CD4-positive, alpha-beta T cell treated with Interleukin-1 beta for 1 hour (primary cell): ENCODE measurements at regions not wholly inside any gene's neighbourhood (a gene's known extent, or its start where the extent isn't known, plus 50 kb on each side); places are given as distances from the start of the nearest gene placed in this dataset.
"Not testable (repeated sequence)": the region's sequence is repeated elsewhere in the genome, so short reads cannot be mapped to it uniquely, and the experiment has no call there.

Source experiments
- DNase-seq, 2 donors: peaks; one replicate each; pipeline ENCODE4 v3.0.0-alpha.2; 2020 to 2022

DNA sequence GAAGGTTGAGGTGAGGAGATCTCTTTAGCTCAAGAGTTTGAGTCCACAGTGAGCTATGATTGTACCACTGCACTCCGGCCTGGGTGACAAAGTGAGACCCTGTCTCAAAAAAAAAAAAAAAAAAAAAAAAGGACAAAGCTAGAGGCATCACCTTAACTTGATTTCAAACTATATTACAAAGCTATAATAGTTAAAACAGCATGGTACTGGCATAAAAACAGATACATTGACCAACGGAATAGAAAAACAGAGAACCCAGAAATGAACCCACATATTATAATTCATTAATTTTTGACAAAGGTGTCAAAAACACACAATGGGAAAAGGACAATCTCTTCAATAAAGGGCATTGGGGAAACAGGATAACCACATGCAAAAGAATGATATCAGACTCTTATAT is 50.8 kb upstream of the MBOAT1 start:
- DNase-seq: no peak

- no peak for DNase-seq
These were observed 53.6 kb upstream of the MBOAT1 start for GRCh38 chr6:20265842-20266241.

GRCh38 chr6:20266851-20267608 is 54.8 kb upstream of the MBOAT1 start:
- DNase-seq: no peak

GRCh38 chr6:20269181-20269580 is 56.9 kb upstream of the MBOAT1 start:
- no peak for DNase-seq

GRCh38 chr6:20271818-20272217 is 59.5 kb upstream of the MBOAT1 start:
- no peak for DNase-seq

DNA sequence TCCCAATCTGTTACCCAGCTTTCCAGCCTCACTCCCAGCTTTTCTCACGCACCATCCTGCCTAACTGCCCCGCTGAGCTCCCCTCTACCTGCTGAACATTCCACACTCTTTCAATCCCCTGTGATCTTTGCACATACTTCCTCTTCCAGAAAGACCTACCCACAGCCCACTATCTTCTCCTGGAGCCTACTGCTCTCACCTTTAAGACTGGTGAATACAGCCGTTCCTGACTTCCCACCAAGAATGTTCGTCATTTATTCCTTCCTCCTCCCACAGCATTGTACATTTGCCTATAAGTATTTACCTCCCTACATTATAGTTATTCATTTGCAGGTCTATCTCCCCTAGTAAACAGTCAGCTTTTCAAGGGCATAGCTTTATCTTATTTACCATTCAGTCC is 61.9 kb upstream of the MBOAT1 start:
- no peak for DNase-seq

GRCh38 chr6:20275837-20276236 is 63.6 kb upstream of the MBOAT1 start:
- not testable (repeated sequence) for DNase-seq

DNA sequence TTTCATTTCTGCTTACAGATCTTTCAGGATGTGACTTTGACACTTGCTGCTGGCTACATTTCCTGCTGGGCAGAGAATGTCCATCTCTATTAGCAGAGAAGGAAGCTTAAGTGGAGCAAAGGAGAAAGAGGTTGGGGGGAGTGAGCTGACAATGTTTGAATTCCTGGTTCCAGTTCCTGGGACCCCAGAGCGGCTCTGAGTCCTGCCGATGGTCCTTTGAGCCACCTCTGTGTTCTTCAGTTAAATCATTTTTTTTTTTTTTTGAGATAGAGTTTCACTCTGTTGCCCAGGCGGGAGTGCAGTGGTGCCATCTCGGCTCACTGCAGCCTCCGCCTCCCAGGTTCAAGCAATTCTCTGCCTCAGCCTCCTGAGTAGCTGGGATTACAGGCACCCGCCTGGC is 65.5 kb upstream of the MBOAT1 start:
- not testable (repeated sequence) for DNase-seq

GRCh38 chr6:20279051-20279450 is 66.8 kb upstream of the MBOAT1 start:
- DNase-seq: no peak

DNA sequence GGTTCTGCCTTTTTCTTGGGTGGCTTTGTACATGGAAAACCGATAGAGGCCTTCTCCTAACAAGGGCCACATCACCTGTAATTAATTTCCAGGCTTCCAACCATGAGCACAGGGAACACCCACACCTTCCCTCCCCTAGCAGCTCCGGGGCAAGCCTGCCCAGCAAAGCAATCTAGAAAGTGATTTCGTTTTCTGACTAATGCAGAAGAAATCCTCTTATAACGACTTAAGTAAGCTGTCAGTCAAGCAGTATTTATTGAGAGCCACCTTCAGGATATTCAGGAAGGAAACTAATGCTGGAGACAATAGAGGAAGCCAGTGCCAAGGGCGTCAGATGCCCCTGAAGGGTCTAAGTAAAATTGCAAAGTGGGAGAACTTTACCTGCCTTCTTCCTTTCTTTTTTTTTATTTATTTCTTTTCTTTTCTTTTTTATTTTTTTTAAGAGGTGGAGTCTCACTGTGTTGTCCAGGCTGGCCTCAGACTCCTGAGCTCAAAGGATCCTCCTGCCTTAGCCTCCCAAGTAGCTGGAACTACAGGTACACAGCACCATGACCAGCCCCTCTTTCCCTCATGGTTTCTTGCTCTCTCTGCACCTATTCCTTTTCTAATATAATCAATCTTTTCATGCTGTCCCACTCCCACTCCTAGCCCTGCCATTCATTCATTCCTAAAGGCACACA is 67.5 kb upstream of the MBOAT1 start:
- no peak for DNase-seq

- DNase-seq: no peak
These were observed 68.0 kb upstream of the MBOAT1 start for GRCh38 chr6:20280288-20280621.

- DNase-seq: no peak
These were observed 72.4 kb upstream of the MBOAT1 start for GRCh38 chr6:20284672-20285071.

GRCh38 chr6:20286968-20287565 is 74.8 kb upstream of the MBOAT1 start:
- no peak for DNase-seq

DNA sequence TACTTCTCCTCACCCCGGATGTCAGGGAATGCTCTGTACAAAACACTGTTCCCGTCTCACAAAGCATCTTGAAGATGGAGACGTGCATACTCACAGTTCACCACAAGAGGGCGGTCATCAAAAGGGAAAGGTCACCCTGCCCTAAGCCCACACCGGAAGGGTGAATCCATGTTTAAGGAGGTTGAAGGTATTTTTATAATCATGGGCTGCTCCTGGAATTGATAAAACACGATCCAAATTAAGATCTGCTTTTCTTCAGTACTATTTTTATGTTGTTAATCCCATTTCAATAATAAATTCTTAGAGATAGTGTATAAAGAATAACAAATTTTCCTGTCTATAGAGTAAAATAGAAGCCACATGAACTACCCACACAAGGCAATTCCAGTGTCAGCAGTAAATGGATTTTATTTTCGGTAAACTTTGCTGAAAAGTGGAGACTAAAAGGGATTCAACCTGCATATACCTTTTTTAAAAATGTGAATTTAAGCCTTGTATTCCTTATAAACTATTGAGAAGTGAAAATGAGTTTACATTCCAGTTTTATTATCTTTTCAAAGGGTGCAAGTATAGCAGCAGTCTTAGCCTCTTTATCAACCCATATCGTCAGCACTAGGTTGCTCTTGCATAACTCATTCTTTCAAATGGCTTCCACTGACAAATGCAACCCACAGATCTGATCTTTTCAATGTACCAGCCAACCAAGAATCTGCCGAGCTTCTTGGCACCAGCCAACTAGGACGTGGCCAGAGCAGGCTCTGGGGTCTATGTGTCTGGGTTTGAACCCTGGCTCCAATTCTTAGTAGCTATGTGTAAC is 79.7 kb upstream of the MBOAT1 start:
- peak; percentile 65 to 78 for DNase-seq

- no peak for DNase-seq
These were observed 80.6 kb upstream of the MBOAT1 start for GRCh38 chr6:20292905-20293304.

- DNase-seq: no peak
These were observed 89.0 kb upstream of the MBOAT1 start for GRCh38 chr6:20301256-20301655.

DNA sequence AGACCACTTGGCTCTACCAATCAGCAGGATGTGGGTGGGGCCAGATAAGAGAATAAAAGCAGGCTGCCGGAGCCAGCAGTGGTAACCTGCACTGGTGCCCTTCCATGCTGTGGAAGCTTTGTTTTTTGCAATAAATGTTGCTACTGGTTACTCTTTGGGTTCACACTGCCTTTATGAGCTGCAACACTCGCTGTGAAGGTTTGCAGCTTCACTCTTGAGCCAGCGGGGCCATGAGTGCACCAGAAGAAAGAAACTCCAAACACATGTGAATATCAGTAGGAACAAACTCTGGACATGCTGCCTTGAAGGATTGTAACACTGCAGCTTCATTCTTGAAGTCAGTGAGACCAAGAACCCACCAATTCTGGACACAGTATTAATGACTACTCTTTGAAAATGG is 89.9 kb upstream of the MBOAT1 start:
- DNase-seq: no peak

DNA sequence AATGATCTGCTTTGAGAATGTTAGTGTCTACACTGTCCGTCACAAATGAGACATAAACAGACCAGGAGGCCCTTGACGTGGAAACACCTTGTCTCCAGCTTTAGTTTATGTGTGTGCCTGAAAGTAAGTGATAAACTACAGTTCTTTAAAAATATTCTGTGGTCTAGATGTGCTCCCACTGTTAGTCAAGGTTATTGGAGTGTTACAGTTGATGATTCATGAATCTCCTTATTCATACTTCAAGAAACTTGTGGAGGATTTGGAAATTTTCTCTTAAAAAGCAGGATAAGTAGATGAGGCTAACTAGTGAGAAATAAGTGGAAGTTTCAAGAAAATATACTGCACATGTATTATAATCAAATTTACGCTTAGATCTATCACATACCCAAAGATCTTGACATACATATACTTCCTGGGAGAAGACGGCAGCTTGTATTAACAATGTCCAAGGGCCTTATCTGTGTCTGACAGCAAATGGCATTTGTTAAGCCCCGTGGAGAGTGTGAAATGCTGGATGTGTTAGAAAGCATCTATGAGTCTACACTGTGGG is 90.5 kb upstream of the MBOAT1 start:
- no peak for DNase-seq

DNA sequence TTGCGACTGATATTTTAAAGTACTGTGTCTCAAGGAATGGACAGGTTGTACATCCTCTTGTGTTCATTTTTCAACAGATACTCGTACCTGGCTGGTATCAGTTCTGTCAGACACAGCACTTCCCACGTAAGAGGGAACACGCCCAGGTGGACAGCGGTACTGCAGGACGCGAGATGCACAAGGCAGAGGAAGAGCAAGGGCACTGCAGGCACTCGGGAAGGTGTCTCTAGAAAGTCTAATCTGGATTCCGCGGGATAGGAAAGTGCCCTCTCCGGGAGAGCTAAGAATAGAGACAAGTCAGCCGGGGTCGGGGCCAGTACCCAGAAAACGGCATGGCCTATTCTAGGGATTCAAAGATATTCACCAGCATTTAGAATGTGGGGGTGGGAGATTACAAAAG is 94.2 kb upstream of the MBOAT1 start:
- DNase-seq: no peak

- DNase-seq: no peak
These were observed 92.5 kb upstream of the E2F3 start for GRCh38 chr6:20309186-20309585.

- DNase-seq: no peak
These were observed 91.5 kb upstream of the E2F3 start for GRCh38 chr6:20310185-20310584.

DNA sequence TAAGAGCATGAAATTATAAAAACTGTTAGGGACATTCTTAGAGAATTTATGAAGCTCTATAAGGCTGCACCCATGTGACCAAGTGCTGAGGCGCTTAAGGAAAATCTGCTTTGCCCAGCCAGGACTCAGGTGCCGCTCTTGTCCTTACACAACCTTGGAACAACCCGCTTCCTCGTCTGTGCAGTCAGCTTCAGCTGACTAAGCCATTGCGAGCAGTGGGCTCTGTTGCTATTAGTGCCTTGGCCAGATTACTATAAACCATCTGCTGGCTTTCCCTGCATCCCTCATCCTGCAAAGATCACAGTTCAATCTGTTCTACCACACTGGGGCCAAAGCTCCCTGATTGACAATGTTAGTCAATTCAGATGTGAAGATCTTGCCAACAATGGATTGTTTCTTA is 89.1 kb upstream of the E2F3 start:
- DNase-seq: no peak

DNA sequence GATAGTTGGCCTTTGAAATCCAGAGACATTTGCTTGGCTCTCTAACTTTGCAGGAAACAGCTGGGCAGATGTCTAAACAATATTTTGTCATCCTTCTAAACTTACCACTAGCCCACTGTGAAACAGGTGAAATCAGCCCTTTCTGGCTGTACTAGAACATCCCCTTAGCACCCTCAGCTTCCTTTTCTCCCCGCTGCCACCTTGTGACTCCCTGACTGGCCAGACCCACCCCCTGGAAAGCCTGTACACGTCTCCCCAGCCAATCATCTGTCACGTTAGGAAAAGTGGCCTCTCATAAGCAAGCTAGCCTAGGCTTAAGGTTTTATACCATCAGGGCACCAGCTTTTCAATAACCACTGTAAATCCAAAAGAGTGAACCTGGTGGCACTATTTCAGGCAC is 88.6 kb upstream of the E2F3 start:
- no peak for DNase-seq
